ENCODE measurements at regions not wholly inside any gene's neighbourhood (a gene's known extent, or its start where the extent isn't known, plus 50 kb on each side); places are given as distances from the start of the nearest gene placed in this dataset.

DNA sequence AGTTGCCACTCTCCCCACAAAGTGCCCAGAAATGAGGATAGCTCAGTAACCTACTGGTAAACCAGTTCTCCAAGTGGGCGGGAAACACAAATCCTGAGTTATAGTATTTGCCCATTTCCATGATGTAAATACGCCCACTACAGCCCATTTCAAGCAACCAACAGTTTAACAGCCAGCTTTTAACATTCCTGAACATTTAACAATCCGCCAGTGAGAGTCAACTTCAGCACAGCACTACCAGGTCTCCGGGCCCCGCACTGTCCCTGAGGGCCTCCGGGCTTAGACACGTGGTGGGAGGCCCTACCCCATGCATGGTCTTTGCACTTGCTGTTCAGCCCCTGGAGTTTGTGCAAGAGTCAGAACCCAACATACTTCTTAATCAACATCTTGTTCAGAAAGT lies 132.0 kb upstream of the CTTNBP2NL start:
- no peak for DNase-seq (ENCODE audit: low read depth in 2 of 2)

DNA sequence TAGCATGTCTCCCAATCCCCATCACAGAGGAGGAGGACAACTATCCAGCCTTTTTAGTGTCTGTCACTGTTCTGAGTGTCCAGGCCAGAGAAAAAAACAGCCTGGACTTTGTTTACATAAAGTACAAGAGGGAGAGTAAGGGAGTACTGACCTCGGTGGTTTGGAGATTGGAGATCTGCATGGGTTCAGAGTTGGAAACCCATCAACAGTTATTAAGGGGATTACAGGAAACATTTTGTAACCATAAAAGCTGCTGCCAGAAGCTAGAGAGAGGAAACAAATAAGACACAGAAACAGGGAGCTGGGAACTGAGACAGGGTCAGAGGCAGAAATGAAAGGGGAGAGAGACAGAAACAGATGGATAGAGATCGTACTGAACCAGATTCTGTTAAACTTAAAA lies 131.5 kb upstream of the CTTNBP2NL start:
- no peak for DNase-seq (ENCODE audit: low read depth in 2 of 2)

DNA sequence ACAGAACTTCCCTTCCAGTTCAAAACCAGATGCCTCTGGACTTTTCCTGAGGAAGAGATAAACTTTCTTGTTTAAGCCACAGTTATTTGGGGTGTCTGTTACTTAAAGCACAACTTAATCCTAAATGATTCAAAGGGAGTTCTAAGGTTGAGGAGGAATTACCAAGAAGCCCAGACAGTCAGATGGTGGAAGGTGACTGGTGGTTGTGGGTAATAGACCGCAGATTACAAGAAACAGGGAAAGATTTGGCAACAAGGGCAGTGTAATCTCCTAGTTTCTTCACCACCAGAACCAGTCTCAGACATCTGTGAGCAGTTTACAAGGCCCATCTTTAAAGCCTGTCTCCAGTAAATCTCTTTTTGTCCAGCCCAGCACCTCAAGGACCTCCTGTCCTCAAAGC lies 130.1 kb upstream of the CTTNBP2NL start:
- DNase-seq (ENCODE audit: low read depth in 2 of 2): no peak

DNA sequence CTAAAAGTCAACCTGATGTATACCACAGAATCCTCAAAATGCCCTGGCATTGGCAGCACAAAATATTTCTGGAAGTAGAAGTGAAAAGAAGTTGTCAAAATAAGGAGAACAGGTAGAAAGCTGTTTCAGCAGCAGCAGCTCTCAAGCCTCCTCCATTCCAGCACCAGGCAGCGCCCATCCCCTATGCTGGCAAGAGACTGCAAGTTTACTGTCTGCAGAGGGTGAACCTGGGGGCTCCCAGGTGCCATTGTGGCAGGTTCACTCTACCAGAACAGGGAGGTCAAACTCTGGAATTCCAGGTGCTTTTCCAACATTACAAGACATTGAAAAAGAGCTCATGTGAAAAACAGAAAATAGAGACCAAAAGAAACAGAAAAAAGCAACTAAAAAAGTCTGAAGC lies 128.8 kb upstream of the CTTNBP2NL start:
- no peak for DNase-seq (ENCODE audit: low read depth in 2 of 2)

DNA sequence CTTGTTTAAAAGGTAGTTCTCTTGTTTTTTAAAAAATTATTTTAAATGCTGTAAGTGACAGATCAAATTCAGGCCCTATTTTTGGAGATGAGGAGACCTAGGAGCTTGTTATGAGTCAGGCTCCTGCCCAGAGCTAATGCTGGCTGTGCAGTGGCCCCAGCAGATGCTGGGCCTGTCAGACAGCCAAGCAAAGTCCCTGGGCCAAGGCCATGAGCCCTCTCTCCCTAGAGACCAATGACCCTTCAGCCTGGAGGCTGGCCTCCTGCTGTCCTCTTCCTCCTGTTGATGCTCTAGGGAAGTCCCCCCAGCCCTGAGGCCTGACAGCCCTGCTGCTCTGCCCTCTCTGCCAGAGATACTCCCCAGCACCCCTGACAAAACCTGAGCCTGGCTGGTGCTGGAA lies 128.1 kb upstream of the CTTNBP2NL start:
- DNase-seq (ENCODE audit: low read depth in 2 of 2): no peak

DNA sequence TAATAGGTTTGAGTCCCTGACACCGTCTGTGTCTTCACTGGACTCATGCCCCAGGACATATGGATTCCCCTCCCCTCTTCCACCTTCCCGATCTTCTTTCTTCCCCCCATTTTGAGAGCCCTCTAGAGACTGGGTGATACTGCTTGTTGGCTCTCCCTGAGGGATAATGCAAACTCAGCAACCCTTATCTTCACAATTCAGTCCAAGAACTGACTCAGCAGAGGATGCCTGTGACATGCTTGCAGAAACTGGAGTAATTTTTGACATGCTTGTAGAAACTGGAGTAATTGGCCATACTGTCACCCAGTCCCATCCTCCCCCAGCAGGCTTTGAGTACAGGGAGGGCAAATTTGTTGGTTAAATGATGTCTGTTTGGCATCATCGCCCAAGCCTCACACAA lies 127.6 kb upstream of the CTTNBP2NL start:
- no peak for DNase-seq (ENCODE audit: low read depth in 2 of 2)

DNA sequence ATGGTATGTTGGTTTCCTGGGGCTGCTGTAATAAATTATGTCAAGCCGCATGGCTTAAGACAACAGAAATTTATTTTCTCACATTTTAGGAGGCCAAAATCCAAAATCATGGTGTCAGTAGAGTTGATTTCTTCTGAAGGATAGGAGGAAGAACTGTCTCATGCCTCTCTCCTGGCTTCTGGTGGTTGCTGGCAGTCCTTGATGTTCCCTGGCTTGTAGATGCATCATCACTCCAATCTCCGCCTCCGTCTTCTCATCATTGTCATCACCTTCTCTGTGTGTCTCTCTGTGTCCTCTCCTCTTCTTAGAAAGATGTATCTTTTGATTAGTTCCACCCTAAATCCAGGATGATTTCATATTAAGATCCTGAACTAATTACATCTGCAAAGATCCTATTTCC lies 124.7 kb upstream of the CTTNBP2NL start:
- no peak for DNase-seq (ENCODE audit: low read depth in 2 of 2)

DNA sequence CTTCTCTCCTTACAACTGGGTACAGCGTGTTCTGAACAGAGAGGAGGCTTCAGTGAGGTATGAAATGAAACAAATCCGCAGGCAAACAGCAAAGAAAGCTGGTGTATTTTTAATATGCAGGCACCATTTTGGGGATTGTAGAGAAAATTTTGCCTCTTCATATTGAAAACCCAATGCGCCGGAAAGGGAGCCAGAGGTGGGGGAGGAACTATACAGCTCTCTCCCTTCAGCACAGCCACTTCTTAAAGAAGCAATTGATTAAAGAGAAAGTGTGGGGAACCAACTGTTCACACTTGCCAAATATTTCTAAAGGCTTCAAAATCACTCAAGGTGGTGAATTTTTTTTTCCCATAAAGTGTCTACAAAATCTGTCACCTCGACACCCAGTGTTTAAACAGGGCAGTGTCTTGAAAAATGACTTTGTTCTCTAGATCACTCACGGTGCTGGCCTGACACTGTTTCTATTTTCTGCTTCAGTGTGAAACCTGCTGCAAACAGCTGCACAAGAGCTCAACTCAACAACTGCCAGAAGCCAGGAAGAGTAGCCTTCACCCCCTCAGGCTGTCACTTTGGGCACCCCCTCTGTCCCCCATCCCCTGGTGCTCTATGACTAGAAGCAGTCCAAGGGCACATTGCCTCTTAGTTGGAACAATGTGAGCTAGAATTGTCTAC lies 123.8 kb upstream of the CTTNBP2NL start:
- DNase-seq (ENCODE audit: low read depth in 2 of 2): no peak

DNA sequence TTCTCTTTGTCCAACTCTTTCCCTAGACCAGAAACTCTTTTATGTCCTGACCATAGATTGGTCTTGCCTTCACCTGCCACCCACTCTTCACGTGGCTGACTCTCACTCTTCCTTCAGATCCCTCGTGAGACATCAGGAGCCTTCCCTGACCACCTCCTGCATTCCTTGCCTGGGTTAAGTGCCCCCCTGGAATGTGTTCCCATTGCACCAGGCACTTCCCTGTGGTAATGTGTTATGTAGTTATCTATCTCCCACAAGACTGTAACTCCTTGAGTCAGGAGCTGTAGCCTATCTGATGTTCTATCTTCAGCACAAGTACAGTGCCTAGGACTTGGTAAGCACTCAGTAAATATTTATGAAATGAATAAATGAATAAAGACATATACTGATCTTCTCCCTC lies 111.2 kb upstream of the CTTNBP2NL start:
- DNase-seq (ENCODE audit: low read depth in 2 of 2): no peak

DNA sequence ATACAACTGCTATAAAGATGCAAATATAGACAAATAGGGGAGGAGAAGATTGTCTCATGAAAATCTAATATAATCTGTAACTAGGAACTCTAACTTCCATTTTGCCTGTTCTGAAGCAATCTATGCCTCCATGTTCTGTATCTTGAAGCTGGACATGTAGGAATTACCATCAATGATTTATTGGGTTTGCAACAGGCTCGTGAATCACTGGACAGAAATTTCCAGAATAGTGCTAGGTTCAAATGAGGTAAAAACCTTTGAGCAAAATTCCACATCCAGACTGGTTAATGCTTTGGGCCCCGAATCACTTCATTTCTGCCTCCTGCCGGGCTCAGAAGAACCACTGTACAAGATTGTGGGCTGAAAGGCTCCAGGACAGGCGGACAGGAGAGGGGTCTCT lies 110.7 kb upstream of the CTTNBP2NL start:
- no peak for DNase-seq (ENCODE audit: low read depth in 2 of 2)

DNA sequence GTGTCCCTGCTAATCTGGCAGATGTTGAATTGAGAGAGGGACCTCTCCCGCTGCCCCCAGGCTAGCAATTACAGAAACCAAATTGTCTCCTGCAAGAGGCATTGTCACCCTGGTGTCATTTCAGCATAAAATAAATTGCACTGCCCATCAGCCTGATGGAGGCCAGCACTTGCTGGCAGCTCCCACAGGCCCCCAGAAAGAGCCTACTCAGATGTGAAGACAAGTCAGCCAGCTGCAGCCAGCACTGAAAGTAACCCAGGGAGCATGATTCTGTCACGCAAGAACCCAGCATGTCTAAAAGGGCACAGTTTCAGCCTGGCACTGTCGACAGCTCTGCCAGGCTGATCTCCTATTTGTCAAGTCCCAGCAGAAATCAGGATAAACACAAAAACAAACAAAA lies 110.3 kb upstream of the CTTNBP2NL start:
- DNase-seq (ENCODE audit: low read depth in 2 of 2): no peak

DNA sequence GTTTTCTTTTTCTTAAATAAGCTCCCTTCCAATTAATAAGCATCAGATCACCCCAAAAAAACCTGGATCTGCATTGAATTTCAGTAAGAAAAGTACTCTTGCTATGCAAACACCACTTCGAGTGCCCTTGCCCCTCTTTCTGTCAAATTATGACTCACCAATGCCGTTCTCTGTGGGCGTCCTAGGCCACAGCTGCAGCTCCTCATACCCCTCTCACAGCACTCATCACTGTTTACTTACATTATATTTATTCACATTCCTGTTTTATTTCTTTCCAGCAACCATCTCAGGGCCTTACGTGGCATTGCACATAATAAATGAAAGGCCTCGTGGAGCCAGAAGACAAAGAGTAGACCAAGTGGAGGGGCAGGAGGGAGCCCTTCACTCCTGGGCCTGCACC lies 99.1 kb upstream of the CTTNBP2NL start:
- DNase-seq (ENCODE audit: low read depth in 2 of 2): no peak

DNA sequence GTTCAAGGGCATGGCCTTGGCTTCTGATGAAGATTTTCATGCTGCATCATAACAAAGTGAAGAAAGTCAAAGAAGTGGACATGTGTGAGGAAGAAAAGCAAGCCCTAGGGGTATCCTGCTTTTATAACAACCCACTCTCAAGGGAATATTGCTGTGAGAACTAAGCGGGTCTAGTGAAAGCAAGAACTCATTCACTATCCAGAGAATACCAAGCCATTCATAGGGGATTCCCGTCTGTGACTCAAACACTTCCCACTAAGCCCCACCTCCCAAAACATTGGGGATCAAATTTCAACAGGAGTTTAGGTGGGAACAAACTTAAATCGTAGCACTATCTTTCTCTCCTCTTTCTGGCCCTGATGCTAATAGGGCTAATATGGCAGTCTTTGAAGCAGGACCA lies 98.5 kb upstream of the CTTNBP2NL start:
- DNase-seq (ENCODE audit: low read depth in 2 of 2): no peak

DNA sequence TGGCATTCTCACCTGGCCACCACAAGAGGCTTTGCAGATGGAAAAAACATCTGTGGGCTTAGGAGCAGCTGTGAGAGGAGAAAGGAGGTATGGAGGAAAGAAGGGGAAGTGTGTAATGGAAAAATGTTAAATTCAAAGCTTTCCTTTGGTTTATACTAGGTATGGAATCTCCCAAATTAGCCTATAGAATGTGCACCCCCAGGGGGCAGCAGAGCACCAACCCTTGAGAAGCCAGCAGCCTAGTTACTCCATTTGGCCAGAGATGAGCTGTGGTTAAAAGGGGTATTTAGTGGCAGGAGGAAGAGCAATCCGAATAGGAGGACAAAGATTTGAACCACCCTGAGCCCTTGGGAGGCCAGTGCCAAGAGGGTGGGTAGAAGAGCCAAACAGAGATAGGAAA lies 97.5 kb upstream of the CTTNBP2NL start:
- peak; percentile 1 to 3 for DNase-seq (ENCODE audit: low read depth in 2 of 2)

DNA sequence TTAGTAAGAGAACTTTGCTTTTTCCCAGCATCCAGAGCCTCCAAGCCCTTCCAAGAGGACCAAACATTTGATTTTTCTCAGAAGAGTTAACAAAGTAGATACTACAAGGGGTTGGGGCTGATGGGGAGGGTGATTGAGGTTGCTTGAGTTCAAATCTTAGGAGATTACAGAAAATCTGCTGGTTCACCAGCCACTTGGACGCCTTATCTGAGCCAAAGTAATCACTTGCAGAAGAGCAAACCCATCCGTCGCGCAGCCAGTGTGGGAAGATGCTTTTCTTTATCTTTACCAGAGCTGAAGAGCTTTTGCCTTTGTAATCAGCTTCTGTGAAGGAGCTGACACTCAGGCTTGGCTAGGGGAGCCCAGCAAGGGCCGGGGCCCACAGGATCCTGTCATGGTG lies 91.9 kb upstream of the CTTNBP2NL start:
- no peak for DNase-seq (ENCODE audit: low read depth in 2 of 2)

DNA sequence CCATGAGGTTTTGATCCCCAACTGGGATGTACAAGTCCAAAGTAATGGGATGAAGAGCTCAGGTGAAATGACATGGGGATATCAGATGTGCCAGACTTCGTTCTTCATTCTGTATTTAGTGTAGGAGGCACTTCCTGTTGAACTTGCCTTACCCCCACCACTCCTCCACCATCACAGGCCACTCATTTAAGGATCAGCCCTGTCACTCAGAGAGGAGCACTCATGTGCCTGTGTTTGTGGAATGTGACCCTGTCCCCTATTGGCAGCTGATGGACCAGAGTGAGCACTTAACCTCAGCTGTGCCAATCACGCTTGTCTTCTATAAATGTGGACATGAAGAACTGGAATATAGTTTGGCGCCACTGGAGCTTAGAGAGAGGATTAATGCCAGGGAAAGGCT lies 91.4 kb upstream of the CTTNBP2NL start:
- DNase-seq (ENCODE audit: low read depth in 2 of 2): no peak

DNA sequence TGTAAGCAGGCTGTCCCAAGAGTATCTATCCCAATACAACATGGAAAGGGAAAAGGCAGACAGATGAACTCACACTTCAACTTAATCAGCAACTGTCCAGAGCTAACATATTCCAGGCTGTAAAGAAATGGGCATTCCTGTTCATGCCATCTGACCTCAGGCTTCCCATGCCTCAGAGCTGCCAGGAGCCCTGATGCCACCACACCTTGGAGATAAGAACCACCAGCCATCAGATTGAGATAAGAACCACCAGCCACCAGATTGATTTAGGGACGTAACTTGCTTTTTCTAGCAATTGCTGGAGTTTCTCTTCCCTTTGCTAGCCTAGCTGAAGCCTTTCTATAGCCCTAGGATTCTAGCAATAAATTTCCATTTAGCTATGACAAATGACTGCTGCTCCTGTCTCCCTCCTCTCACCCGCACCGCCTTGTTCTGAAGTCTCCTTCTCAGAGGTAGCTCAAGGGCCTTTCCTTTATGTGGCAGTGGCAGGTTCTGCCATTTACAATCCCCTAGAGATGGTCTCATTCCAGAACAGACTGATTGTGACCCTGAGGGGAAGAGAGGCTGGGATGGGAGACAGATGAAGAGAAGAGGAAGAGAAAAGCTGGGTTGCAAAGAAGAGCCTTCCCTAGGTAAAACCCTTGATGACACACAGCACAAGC lies 88.0 kb upstream of the CTTNBP2NL start:
- no peak for DNase-seq (ENCODE audit: low read depth in 2 of 2)

DNA sequence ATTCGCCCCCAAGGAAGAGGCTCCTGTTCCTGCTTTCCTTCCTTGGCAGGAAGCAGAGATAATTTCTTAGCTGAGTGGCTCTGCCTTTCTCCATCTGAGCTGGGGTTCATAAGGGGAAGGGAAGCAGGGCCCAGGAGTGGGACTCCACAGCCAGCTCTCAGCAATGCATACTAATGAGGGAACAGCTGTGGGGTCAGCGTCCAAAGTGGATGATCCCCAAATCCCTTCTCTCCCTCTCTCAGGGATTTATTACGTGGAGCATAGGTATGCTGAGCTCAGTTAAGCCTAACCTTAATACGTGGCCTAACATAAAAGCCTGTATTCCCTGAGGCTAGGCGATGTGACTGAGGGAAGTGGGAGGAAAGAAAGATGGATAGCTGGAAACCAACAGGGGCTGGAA lies 87.3 kb upstream of the CTTNBP2NL start:
- DNase-seq (ENCODE audit: low read depth in 2 of 2): no peak

DNA sequence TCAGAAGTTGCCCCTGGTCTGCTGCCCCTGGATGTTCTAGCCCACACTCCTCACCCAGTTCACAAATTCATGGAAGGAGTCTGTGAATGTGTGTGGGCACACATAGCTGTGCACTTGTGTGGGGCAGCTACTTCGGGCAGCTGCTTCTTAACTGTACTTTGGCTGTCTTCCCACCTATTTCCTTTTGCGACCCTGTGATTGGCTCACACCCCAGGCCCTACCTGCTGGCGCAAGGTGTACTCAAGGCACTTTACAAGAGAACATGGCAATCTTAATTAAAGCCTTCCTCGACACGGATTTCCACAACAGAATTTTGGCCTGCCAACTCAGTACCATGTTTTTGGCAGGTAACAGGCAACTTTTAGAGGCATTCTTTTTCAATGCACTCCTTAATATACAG lies 86.5 kb upstream of the CTTNBP2NL start:
- no peak for DNase-seq (ENCODE audit: low read depth in 2 of 2)

DNA sequence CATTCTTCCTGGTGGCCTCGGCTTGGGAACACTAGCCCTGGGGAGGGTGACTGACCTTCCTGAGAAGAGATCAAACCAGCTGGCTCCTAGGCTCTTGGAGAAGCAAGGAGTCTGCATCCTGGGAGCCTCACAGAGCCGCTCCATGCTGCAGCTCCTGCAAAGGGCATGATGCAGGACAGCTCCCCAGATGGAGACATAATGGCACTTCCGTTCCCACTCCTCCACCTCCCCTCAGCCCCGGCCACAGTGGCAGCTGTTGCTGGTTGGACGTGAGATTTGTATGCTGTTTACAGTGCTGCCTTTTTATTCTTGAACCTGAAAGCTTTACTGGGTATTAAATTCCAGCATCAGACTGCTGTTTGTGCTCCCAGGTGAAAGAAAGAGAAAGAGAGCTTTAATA lies 83.7 kb upstream of the CTTNBP2NL start:
- DNase-seq (ENCODE audit: low read depth in 2 of 2): no peak

DNA sequence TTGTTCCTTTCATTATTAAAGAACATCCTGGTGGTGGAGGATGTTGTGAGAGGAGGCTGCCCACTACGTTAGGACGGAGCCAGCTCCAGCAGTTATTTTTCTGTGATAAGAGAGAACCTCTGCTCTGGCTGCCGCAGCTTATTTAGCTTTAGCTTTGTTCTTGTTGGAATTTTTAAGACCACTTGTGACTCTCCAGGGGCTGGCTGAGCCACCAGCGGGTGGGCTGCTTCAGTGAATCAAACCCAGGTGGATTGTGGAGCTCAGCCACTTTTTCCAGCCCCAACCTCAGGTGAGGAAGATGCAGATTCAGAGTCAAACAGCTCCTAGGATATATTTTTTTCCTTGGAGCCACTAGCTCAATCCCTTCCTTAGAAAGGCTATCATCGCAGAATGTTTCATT lies 83.1 kb upstream of the CTTNBP2NL start:
- DNase-seq (ENCODE audit: low read depth in 2 of 2): no peak

DNA sequence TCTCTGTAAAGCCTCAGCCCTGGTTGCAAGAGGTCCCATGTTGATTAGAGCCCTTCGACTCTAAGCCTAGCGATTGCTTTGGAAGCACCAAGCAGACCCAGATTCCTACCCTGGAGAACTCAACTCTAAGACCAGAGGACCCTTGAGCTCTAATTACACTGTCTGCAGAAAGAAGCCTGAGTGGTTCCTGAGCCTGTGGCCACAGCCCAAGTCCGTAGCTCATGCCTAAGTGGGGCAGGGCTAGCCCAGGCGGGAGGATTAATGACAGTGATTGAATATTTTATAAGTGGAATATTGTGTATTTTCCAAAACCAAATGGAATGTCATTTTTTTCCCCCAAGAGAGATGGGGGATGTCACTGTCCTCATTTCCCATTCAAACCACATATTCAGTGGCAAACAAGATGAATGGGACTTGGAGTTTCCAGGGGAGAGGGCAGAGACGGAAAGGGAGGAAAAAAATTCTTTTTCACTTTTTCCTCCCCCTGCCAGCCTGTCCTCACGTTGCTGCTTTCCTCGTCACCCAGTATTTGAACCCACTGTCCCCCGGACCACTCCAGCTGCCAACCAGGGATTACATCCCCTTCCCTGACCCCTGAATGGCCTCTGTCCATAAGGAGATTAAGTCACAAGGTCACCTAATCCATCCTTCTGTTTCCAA lies 79.6 kb upstream of the CTTNBP2NL start:
- no peak for DNase-seq (ENCODE audit: low read depth in 2 of 2)

DNA sequence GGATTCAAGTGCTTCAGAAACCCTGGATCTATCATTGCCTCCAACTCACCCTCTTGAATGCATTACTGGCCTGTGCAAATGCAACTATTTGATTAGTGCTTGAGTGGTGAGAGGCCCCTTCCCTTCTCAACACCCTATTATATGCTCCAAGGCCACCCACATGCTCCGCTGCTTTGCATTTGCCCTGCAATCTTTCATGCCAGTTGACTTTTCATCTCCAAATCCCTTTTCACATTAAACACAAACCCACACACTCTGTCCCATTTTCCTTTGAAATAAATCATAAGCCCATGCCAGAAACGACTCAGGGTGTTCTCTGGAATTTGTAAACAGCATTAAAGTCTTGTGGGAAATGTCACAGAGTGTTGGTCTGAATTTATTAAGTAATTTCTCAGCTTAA lies 78.9 kb upstream of the CTTNBP2NL start:
- DNase-seq (ENCODE audit: low read depth in 2 of 2): no peak
